ENCODE measurements at regions not wholly inside any gene's neighbourhood (a gene's known extent, or its start where the extent isn't known, plus 50 kb on each side); places are given as distances from the start of the nearest gene placed in this dataset.

- TF ChIP-seq AKNA (CRISPR knock-in tag; IDR thresholded peaks at IDR 0.05; ENCODE audit: borderline replicate concordance): no peak
- TF ChIP-seq ZNF878 (CRISPR knock-in tag; IDR thresholded peaks at IDR 0.05): no peak
- TF ChIP-seq ADNP (CRISPR knock-in tag; IDR thresholded peaks at IDR 0.05): no peak
- TF ChIP-seq, protein P1, sequence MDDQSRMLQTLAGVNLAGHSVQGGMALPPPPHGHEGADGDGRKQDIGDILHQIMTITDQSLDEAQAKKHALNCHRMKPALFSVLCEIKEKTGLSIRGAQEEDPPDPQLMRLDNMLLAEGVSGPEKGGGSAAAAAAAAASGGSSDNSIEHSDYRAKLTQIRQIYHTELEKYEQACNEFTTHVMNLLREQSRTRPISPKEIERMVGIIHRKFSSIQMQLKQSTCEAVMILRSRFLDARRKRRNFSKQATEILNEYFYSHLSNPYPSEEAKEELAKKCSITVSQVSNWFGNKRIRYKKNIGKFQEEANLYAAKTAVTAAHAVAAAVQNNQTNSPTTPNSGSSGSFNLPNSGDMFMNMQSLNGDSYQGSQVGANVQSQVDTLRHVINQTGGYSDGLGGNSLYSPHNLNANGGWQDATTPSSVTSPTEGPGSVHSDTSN (CRISPR knock-in tag; IDR thresholded peaks at IDR 0.05; ENCODE audit: borderline replicate concordance): no peak
- no peak for TF ChIP-seq FOSL2 (CRISPR knock-in tag; IDR thresholded peaks at IDR 0.05)
- no peak for TF ChIP-seq ZNF749 (CRISPR knock-in tag; IDR thresholded peaks at IDR 0.05; ENCODE audit: borderline replicate concordance)
- TF ChIP-seq NAIF1 (CRISPR knock-in tag; IDR thresholded peaks at IDR 0.05; ENCODE audit: borderline replicate concordance): no peak
- TF ChIP-seq ETV6 (CRISPR knock-in tag; conservative IDR thresholded peaks at IDR 0.05): no peak
- TF ChIP-seq BRF2 (CRISPR knock-in tag; IDR thresholded peaks at IDR 0.05): no peak
Observed at GRCh38 chr1:14156543-14156942, 441.9 kb upstream of the KAZN start (continued).
